ENCODE measurements at regions not wholly inside any gene's neighbourhood (a gene's known extent, or its start where the extent isn't known, plus 50 kb on each side); places are given as distances from the start of the nearest gene placed in this dataset.

DNA sequence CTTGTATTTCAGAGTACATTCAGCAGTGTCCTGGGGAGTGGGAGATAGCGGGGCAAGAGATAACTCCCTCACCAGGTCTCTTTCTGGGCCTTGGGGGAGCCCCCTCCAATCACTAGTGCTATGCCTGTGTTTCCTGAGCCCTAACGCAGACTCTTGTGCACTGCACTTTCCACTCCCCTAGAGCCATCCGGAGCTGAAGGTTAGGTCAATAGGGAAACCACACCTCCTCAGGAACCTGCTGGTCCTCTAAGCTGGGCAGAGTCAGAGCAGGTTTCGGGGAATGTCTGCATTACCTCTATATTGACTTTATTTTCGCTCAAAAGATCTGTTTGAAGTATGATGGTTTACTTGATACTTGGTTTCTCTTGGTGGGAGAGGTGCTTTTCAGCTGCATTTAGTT lies 617.0 kb upstream of the ROBO1 start:
- FAIRE-seq, result no peak

DNA sequence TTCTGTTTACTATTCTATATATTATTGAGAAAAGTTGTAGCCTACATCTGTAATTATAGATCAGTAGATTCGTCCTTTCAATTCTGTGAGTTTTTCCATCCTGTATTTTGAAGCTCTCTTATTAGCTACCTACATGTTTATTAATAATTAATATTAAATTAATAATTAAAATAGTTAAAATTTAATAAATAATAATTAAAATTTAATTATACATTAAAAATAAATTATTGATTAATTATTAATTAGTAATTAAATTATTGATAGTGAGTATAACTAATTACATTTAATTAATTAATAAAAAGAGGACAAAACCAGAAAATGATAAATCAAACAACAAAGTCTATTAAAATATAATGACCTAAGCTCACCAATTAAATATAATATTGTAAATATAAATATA lies 606.6 kb upstream of the ROBO1 start:
- TF ChIP-seq, protein P1, sequence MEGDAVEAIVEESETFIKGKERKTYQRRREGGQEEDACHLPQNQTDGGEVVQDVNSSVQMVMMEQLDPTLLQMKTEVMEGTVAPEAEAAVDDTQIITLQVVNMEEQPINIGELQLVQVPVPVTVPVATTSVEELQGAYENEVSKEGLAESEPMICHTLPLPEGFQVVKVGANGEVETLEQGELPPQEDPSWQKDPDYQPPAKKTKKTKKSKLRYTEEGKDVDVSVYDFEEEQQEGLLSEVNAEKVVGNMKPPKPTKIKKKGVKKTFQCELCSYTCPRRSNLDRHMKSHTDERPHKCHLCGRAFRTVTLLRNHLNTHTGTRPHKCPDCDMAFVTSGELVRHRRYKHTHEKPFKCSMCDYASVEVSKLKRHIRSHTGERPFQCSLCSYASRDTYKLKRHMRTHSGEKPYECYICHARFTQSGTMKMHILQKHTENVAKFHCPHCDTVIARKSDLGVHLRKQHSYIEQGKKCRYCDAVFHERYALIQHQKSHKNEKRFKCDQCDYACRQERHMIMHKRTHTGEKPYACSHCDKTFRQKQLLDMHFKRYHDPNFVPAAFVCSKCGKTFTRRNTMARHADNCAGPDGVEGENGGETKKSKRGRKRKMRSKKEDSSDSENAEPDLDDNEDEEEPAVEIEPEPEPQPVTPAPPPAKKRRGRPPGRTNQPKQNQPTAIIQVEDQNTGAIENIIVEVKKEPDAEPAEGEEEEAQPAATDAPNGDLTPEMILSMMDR (IDR thresholded peaks at IDR 0.05; ENCODE audit: insufficient read depth, low read length, severe bottlenecking), result no peak
- no peak for FAIRE-seq
- no peaks in the 10 kb centered on the region for H3K36me3 ChIP-seq (ENCODE audit: control insufficient read depth, insufficient read depth, low read length)

More for the DNA sequence above, 617.0 kb upstream of the ROBO1 start:
- TF ChIP-seq, protein P1 (IDR thresholded peaks at IDR 0.05; ENCODE audit: insufficient read depth, low read length, severe bottlenecking), result no peak
- Histone ChIP-seq H3K36me3 (ENCODE audit: control insufficient read depth, insufficient read depth, low read length) (no peaks in the 10 kb centered on the region), H3K4me3 (ENCODE audit: low read depth, low read length) (no peak overlapping the region), H3K27me3 (ENCODE audit: control insufficient read depth, insufficient read depth, low read length) (no peaks in the 10 kb centered on the region)
- no peak for DNase-seq (ENCODE audit: low read depth)

DNA sequence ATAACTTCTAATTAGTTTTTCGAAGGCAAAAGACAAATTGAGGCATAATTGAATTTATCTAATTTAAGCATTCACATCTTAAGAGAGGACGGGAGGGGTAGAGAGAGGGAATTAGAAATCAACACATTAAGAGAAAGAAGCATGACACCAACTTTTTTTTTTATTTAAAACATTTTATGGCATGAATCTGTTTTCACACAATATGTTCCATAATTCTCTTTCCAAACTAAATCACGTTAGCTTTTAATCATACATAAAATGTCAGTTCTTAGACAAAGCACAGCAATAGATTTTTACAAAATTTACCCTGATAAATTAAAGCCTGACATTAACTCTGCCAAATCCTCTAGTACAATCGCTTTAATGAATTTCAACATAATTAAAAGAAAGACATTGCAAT lies 600.8 kb upstream of the ROBO1 start:
- Histone ChIP-seq H3K27me3 (ENCODE audit: control insufficient read depth, insufficient read depth, low read length) (no peaks in the 10 kb centered on the region), H3K4me3 (ENCODE audit: low read depth, low read length) (no peak overlapping the region), H3K36me3 (ENCODE audit: control insufficient read depth, insufficient read depth, low read length) (no peaks in the 10 kb centered on the region)
- FAIRE-seq (no peak), DNase-seq (ENCODE audit: low read depth) (no peak)
- TF ChIP-seq, protein P1 (IDR thresholded peaks at IDR 0.05; ENCODE audit: insufficient read depth, low read length, severe bottlenecking), result no peak

More for the DNA sequence above, 606.6 kb upstream of the ROBO1 start:
- no peaks in the 10 kb centered on the region for H3K27me3 ChIP-seq (ENCODE audit: control insufficient read depth, insufficient read depth, low read length)
- no peak for DNase-seq (ENCODE audit: low read depth)
- H3K4me3 ChIP-seq (ENCODE audit: low read depth, low read length), result no peak overlapping the region

DNA sequence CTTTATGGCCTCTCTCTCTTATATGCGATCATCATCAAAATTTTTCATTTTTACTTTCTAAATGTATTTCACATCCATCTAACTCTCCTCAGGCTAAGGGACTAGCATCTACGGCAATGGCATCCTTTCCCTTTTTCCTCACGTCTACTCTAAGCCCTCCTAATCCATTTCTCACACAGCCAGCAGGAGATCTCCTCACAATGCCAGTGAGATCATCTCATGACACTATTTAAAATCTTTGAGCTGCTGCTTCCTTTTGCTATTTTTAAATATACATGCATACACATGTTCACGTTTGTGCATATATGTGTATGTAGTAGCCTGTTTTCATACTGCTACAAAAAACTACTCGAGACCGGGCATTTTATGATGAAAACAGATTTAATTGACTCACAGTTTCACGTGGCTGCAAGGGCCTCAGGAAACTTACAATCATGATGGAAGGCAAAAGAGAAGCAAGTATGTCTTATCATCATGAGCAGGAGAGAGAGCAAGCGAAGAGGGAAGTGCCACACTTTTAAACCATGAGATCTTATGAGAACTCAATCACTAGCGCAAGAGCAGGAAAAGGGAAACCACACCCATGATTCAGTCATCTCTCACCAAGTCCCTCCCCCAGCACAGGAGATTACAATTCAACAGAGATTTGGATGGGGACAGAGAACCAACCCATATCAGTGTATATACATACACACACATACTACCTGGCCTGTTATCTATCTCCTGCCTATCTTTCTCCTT lies 599.2 kb upstream of the ROBO1 start:
- FAIRE-seq (peak; percentile 60), DNase-seq (ENCODE audit: low read depth) (no peak)
- Histone ChIP-seq H3K36me3 (ENCODE audit: control insufficient read depth, insufficient read depth, low read length) (no peaks in the 10 kb centered on the region), H3K4me3 (ENCODE audit: low read depth, low read length) (no peak overlapping the region), H3K27me3 (ENCODE audit: control insufficient read depth, insufficient read depth, low read length) (no peaks in the 10 kb centered on the region)
- TF ChIP-seq, protein P1 (IDR thresholded peaks at IDR 0.05; ENCODE audit: insufficient read depth, low read length, severe bottlenecking), result no peak

DNA sequence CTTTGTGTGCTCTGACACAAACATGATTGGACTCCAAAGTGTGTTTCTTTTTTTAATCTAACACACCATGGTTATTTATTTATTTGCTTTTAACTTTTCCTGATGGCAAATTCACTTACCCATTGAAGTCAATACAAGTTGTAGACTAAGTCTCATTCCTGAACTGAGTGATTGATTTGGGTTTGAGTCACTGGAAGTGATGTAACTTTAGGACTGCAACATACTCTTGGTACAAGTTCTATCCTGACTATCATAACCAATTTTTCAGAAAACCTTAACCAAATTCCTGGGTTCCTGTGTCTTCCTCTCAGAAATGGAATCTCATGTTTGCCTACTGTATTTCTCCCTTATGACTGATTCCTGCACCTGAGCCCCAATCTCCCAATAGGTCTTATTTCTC lies 590.0 kb upstream of the ROBO1 start:
- FAIRE-seq (no peak), DNase-seq (ENCODE audit: low read depth) (peak; percentile 38)
- H3K4me3 ChIP-seq (ENCODE audit: low read depth, low read length), result no peak overlapping the region
- TF ChIP-seq, protein P1 (IDR thresholded peaks at IDR 0.05; ENCODE audit: insufficient read depth, low read length, severe bottlenecking), result no peak
- no peaks in the 10 kb centered on the region for H3K36me3 ChIP-seq (ENCODE audit: control insufficient read depth, insufficient read depth, low read length)
- H3K27me3 ChIP-seq (ENCODE audit: control insufficient read depth, insufficient read depth, low read length), result no peaks in the 10 kb centered on the region

DNA sequence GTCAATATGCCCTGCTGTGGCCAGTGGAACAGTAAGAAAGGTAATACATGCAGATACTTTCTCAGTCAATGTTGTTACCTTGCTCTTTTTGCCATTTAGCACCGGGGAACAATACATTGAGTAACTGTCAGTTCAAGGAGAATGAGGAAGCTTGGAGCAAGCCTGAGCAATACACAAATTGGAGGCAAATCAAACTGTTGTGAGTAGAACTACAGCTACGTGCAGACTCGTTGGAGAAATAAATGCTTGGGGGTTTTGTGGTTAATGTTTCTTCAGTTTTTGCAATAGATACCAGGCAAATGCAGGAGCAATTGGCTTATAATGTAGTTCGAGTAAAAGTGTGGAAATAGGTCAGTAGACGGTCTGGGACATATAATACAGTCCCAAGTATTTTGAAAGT lies 587.3 kb upstream of the ROBO1 start:
- no peak for FAIRE-seq
- Histone ChIP-seq H3K36me3 (ENCODE audit: control insufficient read depth, insufficient read depth, low read length) (no peaks in the 10 kb centered on the region), H3K27me3 (ENCODE audit: control insufficient read depth, insufficient read depth, low read length) (no peaks in the 10 kb centered on the region), H3K4me3 (ENCODE audit: low read depth, low read length) (no peak overlapping the region)
- TF ChIP-seq, protein P1 (IDR thresholded peaks at IDR 0.05; ENCODE audit: insufficient read depth, low read length, severe bottlenecking), result no peak
- peak; percentile 39 for DNase-seq (ENCODE audit: low read depth)

Measured in bronchial epithelial cell (primary cell).